Activated CD4-positive, alpha-beta T cell treated with anti-CD3 and anti-CD28 coated beads for 36 hours (primary cell): ENCODE measurements at regions not wholly inside any gene's neighbourhood (a gene's known extent, or its start where the extent isn't known, plus 50 kb on each side); places are given as distances from the start of the nearest gene placed in this dataset.

Experiments used
- ATAC-seq: fragments of 200-7000 bp; cut with Tn5 transposase; one replicate; pipeline ENCODE4 v1.10.0; 2021; ENCODE audit warnings: mild to moderate bottlenecking, moderate library complexity
- CTCF ChIA-PET: fragments of 350-600 bp; sonication (Branson Sonifier 250); formaldehyde crosslinking; loops from one replicate; lab custom pipeline; 2021; ENCODE audit warnings: antibody characterized with exemption; lab: Charles Lee
- POLR2A ChIA-PET: fragments of 350-600 bp; sonication (Branson Sonifier 250); formaldehyde crosslinking; loops from one replicate; lab custom pipeline; 2021; ENCODE audit warnings: antibody characterized with exemption, inconsistent platforms; lab: Charles Lee
- DNase-seq: peaks from one replicate; pipeline ENCODE4 v3.0.0-alpha.2; 2020
- H3K27ac Mint-ChIP-seq: one replicate; pipeline ENCODE4 v1.8.0; 2021; ENCODE audit warnings: mixed read lengths
- H3K27me3 Mint-ChIP-seq: one replicate; pipeline ENCODE4 v1.8.0; 2021; ENCODE audit warnings: mixed read lengths
- H3K36me3 Mint-ChIP-seq: one replicate; pipeline ENCODE4 v1.8.0; 2021; ENCODE audit warnings: low read depth, mixed read lengths
- H3K4me1 Mint-ChIP-seq: one replicate; pipeline ENCODE4 v1.8.0; 2021; ENCODE audit warnings: mixed read lengths
- H3K4me3 Mint-ChIP-seq: one replicate; pipeline ENCODE4 v1.8.0; 2021; ENCODE audit warnings: mild to moderate bottlenecking, moderate library complexity, mixed read lengths
- H3K9me3 Mint-ChIP-seq: one replicate; pipeline ENCODE4 v1.8.0; 2021; ENCODE audit warnings: low read depth, mixed read lengths
- intact Hi-C, 2 experiments: fragments of 100-400 bp; cut with DNase I in 1 of 2; cut with micrococcal nuclease in 1 of 2; formaldehyde crosslinking; loops; one replicate each; pipeline versions ENCODE4 v1.14.2 to v1.15.1; 2022 to 2024; cut with DNase I, micrococcal nuclease

GRCh38 chr2:226515344-226516055 is 284.1 kb downstream of the IRS1 start:
- DNase-seq, result no peak
- intact Hi-C loops, result no loop called here
- Mint-ChIP-seq H3K4me3 (no peak overlapping the region), H3K27me3 (peaks cover 11% of the 10 kb centered on the region), H3K4me1 (no peaks in the 10 kb centered on the region), H3K9me3 (no peaks in the 10 kb centered on the region), H3K36me3 (no peaks in the 10 kb centered on the region), H3K27ac (no peak overlapping the region)
- ChIA-PET POLR2A (no interaction called here), CTCF (interaction anchor here (0.9 kb wide), 1 partner anchor 12 kb away, joined by 3 read pairs; no protein-coding TSS in a partner anchor)
- no peak for ATAC-seq

- DNase-seq, result no peak
- ATAC-seq, result no peak
- no peak overlapping the region for H3K4me3 Mint-ChIP-seq
- no peaks in the 10 kb centered on the region for H3K4me1 Mint-ChIP-seq
- intact Hi-C loops, result no loop called here
- H3K36me3 Mint-ChIP-seq, result no peaks in the 10 kb centered on the region
- ChIA-PET POLR2A (no interaction called here), CTCF (interaction anchor here (0.9 kb wide), 1 partner anchor 13 kb away, joined by 3 read pairs; no protein-coding TSS in a partner anchor)
- H3K27ac Mint-ChIP-seq, result no peak overlapping the region
- H3K9me3 Mint-ChIP-seq, result no peaks in the 10 kb centered on the region
- peaks cover 11% of the 10 kb centered on the region for H3K27me3 Mint-ChIP-seq
Observed at GRCh38 chr2:226514895-226515294, 284.7 kb downstream of the IRS1 start.

GRCh38 chr2:226511311-226511710 is 288.3 kb downstream of the IRS1 start:
- ChIA-PET POLR2A (no interaction called here), CTCF (no interaction called here)
- Mint-ChIP-seq H3K4me1 (no peaks in the 10 kb centered on the region), H3K27me3 (peaks cover 10% of the 10 kb centered on the region), H3K36me3 (no peaks in the 10 kb centered on the region), H3K4me3 (no peak overlapping the region), H3K27ac (no peak overlapping the region), H3K9me3 (no peaks in the 10 kb centered on the region)
- ATAC-seq (no peak), DNase-seq (no peak)
- intact Hi-C loops, result no loop called here

- Mint-ChIP-seq H3K27me3 (peaks cover 12% of the 10 kb centered on the region), H3K9me3 (no peaks in the 10 kb centered on the region), H3K4me3 (no peak overlapping the region), H3K36me3 (no peaks in the 10 kb centered on the region), H3K4me1 (no peaks in the 10 kb centered on the region), H3K27ac (no peak overlapping the region)
- DNase-seq (no peak), ATAC-seq (no peak)
- CTCF ChIA-PET, result no interaction called here
- intact Hi-C loops, result no loop called here
- POLR2A ChIA-PET, result no interaction called here
Observed at GRCh38 chr2:226508683-226509082, 290.9 kb downstream of the IRS1 start.

GRCh38 chr2:226508005-226508404 is 291.6 kb downstream of the IRS1 start:
- no peaks in the 10 kb centered on the region for H3K9me3 Mint-ChIP-seq
- intact Hi-C loops, result no loop called here
- ATAC-seq, result no peak
- H3K4me3 Mint-ChIP-seq, result no peak overlapping the region
- ChIA-PET CTCF (no interaction called here), POLR2A (no interaction called here)
- H3K4me1 Mint-ChIP-seq, result no peaks in the 10 kb centered on the region
- no peak overlapping the region for H3K27ac Mint-ChIP-seq
- peaks cover 11% of the 10 kb centered on the region for H3K27me3 Mint-ChIP-seq
- H3K36me3 Mint-ChIP-seq, result no peaks in the 10 kb centered on the region
- no peak for DNase-seq

- DNase-seq (no peak), ATAC-seq (no peak)
- H3K36me3 Mint-ChIP-seq, result no peaks in the 10 kb centered on the region
- H3K27ac Mint-ChIP-seq, result no peak overlapping the region
- POLR2A ChIA-PET, result no interaction called here
- peaks cover 3% of the 10 kb centered on the region for H3K9me3 Mint-ChIP-seq
- intact Hi-C loops, result no loop called here
- CTCF ChIA-PET, result interaction anchor here (0.7 kb wide), 2 partner anchors 10 to 95 kb away, joined by 3 read pairs; no protein-coding TSS in a partner anchor
- H3K4me1 Mint-ChIP-seq, result no peaks in the 10 kb centered on the region
- no peak overlapping the region for H3K4me3 Mint-ChIP-seq
- peaks cover 17% of the 10 kb centered on the region for H3K27me3 Mint-ChIP-seq
Observed at GRCh38 chr2:226497146-226497909, 302.3 kb downstream of the IRS1 start.

- DNase-seq, result no peak
- ChIA-PET CTCF (no interaction called here), POLR2A (no interaction called here)
- no peak for ATAC-seq
- Mint-ChIP-seq H3K4me1 (no peaks in the 10 kb centered on the region), H3K27me3 (peaks cover 16% of the 10 kb centered on the region), H3K4me3 (no peak overlapping the region), H3K27ac (no peak overlapping the region), H3K9me3 (peaks cover 1% of the 10 kb centered on the region), H3K36me3 (no peaks in the 10 kb centered on the region)
- intact Hi-C loops, result no loop called here
Observed at GRCh38 chr2:226496273-226496550, 303.4 kb downstream of the IRS1 start.

- ChIA-PET POLR2A (no interaction called here), CTCF (no interaction called here)
- ATAC-seq (no peak), DNase-seq (no peak)
- Mint-ChIP-seq H3K27ac (no peak overlapping the region), H3K27me3 (peaks cover 14% of the 10 kb centered on the region), H3K9me3 (no peaks in the 10 kb centered on the region), H3K4me1 (no peaks in the 10 kb centered on the region), H3K36me3 (no peaks in the 10 kb centered on the region), H3K4me3 (no peak overlapping the region)
- intact Hi-C loops, result no loop called here
Observed at GRCh38 chr2:226495466-226496272, 304.0 kb downstream of the IRS1 start.

- no peak overlapping the region for H3K4me3 Mint-ChIP-seq
- H3K27ac Mint-ChIP-seq, result no peak overlapping the region
- CTCF ChIA-PET, result interaction anchor here (0.5 kb wide), 1 partner anchor 108 kb away, joined by 3 read pairs; no protein-coding TSS in a partner anchor
- intact Hi-C loops, result no loop called here
- no peaks in the 10 kb centered on the region for H3K36me3 Mint-ChIP-seq
- ATAC-seq, result no peak
- DNase-seq, result no peak
- H3K4me1 Mint-ChIP-seq, result peaks cover 7% of the 10 kb centered on the region
- POLR2A ChIA-PET, result no interaction called here
- H3K27me3 Mint-ChIP-seq, result peaks cover 10% of the 10 kb centered on the region
- no peaks in the 10 kb centered on the region for H3K9me3 Mint-ChIP-seq
Observed at GRCh38 chr2:226491112-226491511, 308.5 kb downstream of the IRS1 start.

- ChIA-PET POLR2A (no interaction called here), CTCF (no interaction called here)
- DNase-seq (no peak), ATAC-seq (peak; percentile 79)
- Mint-ChIP-seq H3K9me3 (no peaks in the 10 kb centered on the region), H3K27me3 (peaks cover 11% of the 10 kb centered on the region), H3K36me3 (no peaks in the 10 kb centered on the region), H3K4me1 (peaks cover 7% of the 10 kb centered on the region), H3K4me3 (no peak overlapping the region), H3K27ac (no peak overlapping the region)
- intact Hi-C loops, result no loop called here
Observed at GRCh38 chr2:226489775-226490541, 309.7 kb downstream of the IRS1 start.

- no peaks in the 10 kb centered on the region for H3K36me3 Mint-ChIP-seq
- intact Hi-C loops, result no loop called here
- ChIA-PET POLR2A (no interaction called here), CTCF (no interaction called here)
- H3K27me3 Mint-ChIP-seq, result peaks cover 16% of the 10 kb centered on the region
- no peaks in the 10 kb centered on the region for H3K9me3 Mint-ChIP-seq
- H3K4me1 Mint-ChIP-seq, result peaks cover 7% of the 10 kb centered on the region
- H3K4me3 Mint-ChIP-seq, result no peak overlapping the region
- H3K27ac Mint-ChIP-seq, result no peak overlapping the region
- ATAC-seq, result peak; percentile 26
- DNase-seq, result no peak
Observed at GRCh38 chr2:226488034-226488433, 311.6 kb downstream of the IRS1 start.
